ENCODE measurements at regions not wholly inside any gene's neighbourhood (a gene's known extent, or its start where the extent isn't known, plus 50 kb on each side); places are given as distances from the start of the nearest gene placed in this dataset.
"Not testable (repeated sequence)": the region's sequence is repeated elsewhere in the genome, so short reads cannot be mapped to it uniquely, and the experiment has no call there.

GRCh38 chr11:100592619-100593260, 94.3 kb upstream of the ARHGAP42 start:
- TF ChIP-seq MAX (IDR thresholded peaks at IDR 0.05; ENCODE audit: low read depth, low read length) = no peak
- TF ChIP-seq CTCF (IDR thresholded peaks at IDR 0.05; ENCODE audit: low read depth, low read length) = no peak
- TF ChIP-seq MYC (IDR thresholded peaks at IDR 0.05; ENCODE audit: low read depth, low read length) = no peak
- TF ChIP-seq POLR2A (IDR thresholded peaks at IDR 0.05; ENCODE audit: extremely low read depth, insufficient read length) = no peak
- no peak overlapping the region for H3K4me3 ChIP-seq (ENCODE audit: low read depth, low read length)
- DNase-seq (ENCODE audit: low read depth) = no peak

- no peak overlapping the region for H3K4me3 ChIP-seq (ENCODE audit: low read depth, low read length)
- TF ChIP-seq POLR2A (IDR thresholded peaks at IDR 0.05; ENCODE audit: extremely low read depth, insufficient read length) (no peak), CTCF (IDR thresholded peaks at IDR 0.05; ENCODE audit: low read depth, low read length) (no peak), MYC (IDR thresholded peaks at IDR 0.05; ENCODE audit: low read depth, low read length) (no peak), MAX (IDR thresholded peaks at IDR 0.05; ENCODE audit: low read depth, low read length) (no peak)
- DNase-seq (ENCODE audit: low read depth) = no peak
Measured at GRCh38 chr11:100593291-100593690, 93.8 kb upstream of the ARHGAP42 start.

- TF ChIP-seq MYC (IDR thresholded peaks at IDR 0.05; ENCODE audit: low read depth, low read length) (no peak), CTCF (IDR thresholded peaks at IDR 0.05; ENCODE audit: low read depth, low read length) (no peak), MAX (IDR thresholded peaks at IDR 0.05; ENCODE audit: low read depth, low read length) (no peak), POLR2A (IDR thresholded peaks at IDR 0.05; ENCODE audit: extremely low read depth, insufficient read length) (no peak)
- no peak overlapping the region for H3K4me3 ChIP-seq (ENCODE audit: low read depth, low read length)
- no peak for DNase-seq (ENCODE audit: low read depth)
Measured at GRCh38 chr11:100594320-100594719, 92.8 kb upstream of the ARHGAP42 start.

- no peak overlapping the region for H3K4me3 ChIP-seq (ENCODE audit: low read depth, low read length)
- no peak for DNase-seq (ENCODE audit: low read depth)
- no peak for TF ChIP-seq MYC (IDR thresholded peaks at IDR 0.05; ENCODE audit: low read depth, low read length)
- no peak for TF ChIP-seq MAX (IDR thresholded peaks at IDR 0.05; ENCODE audit: low read depth, low read length)
- TF ChIP-seq POLR2A (IDR thresholded peaks at IDR 0.05; ENCODE audit: extremely low read depth, insufficient read length) = no peak
- TF ChIP-seq CTCF (IDR thresholded peaks at IDR 0.05; ENCODE audit: low read depth, low read length) = no peak
Measured at GRCh38 chr11:100600941-100601340, 86.1 kb upstream of the ARHGAP42 start.

- TF ChIP-seq MAX (IDR thresholded peaks at IDR 0.05; ENCODE audit: low read depth, low read length) (no peak), CTCF (IDR thresholded peaks at IDR 0.05; ENCODE audit: low read depth, low read length) (no peak), MYC (IDR thresholded peaks at IDR 0.05; ENCODE audit: low read depth, low read length) (no peak), POLR2A (IDR thresholded peaks at IDR 0.05; ENCODE audit: extremely low read depth, insufficient read length) (no peak)
- DNase-seq (ENCODE audit: low read depth) = no peak
- no peak overlapping the region for H3K4me3 ChIP-seq (ENCODE audit: low read depth, low read length)
Measured at GRCh38 chr11:100602716-100603115, 84.4 kb upstream of the ARHGAP42 start.

GRCh38 chr11:100607761-100608160, 79.3 kb upstream of the ARHGAP42 start:
- DNase-seq (ENCODE audit: low read depth); H3K4me3 ChIP-seq (ENCODE audit: low read depth, low read length): not testable (repeated sequence)
